Small intestine (tissue), 7 donors: ENCODE measurements at regions not wholly inside any gene's neighbourhood (a gene's known extent, or its start where the extent isn't known, plus 50 kb on each side); places are given as distances from the start of the nearest gene placed in this dataset.

Experiments used
- DNase-seq, 2 donors: peaks; one replicate each; pipeline versions ENCODE4 v3.0.0 to v3.0.0-alpha.2; 2013
- FAIRE-seq: peaks from 2 replicates; lab custom pipeline; 2012; peaks lifted over from hg19 to GRCh38; lab: Jason Lieb, UNC
- H3K27ac ChIP-seq, 3 donors: one replicate each; pipeline ENCODE4 v1.5.1; 2013; ENCODE audit warnings: low read length in 2 of 3, mild to moderate bottlenecking in 2 of 3, control low read depth in 1 of 3, inconsistent platforms in 1 of 3, low read depth in 1 of 3, moderate library complexity in 1 of 3
- H3K27me3 ChIP-seq, 3 donors: one replicate each; pipeline ENCODE4 v1.6.1; 2013; ENCODE audit warnings: low read length in 3 of 3, inconsistent platforms in 1 of 3; ENCODE audit not compliant: control insufficient read depth in 3 of 3, insufficient read depth in 3 of 3
- H3K36me3 ChIP-seq, 3 donors: one replicate each; pipeline ENCODE4 v1.6.1; 2013; ENCODE audit warnings: low read length in 3 of 3, inconsistent platforms in 1 of 3, low read depth in 1 of 3, mild to moderate bottlenecking in 1 of 3, moderate library complexity in 1 of 3; ENCODE audit not compliant: control insufficient read depth in 3 of 3, insufficient read depth in 2 of 3
- H3K4me1 ChIP-seq, 3 donors: one replicate each; pipeline ENCODE4 v1.6.1; 2013; ENCODE audit warnings: low read length in 2 of 3, inconsistent platforms in 1 of 3, low read depth in 1 of 3, mild to moderate bottlenecking in 1 of 3, moderate library complexity in 1 of 3; ENCODE audit not compliant: control insufficient read depth in 3 of 3, insufficient read depth in 2 of 3
- H3K4me3 ChIP-seq, 3 donors: one replicate each; pipeline ENCODE4 v1.5.1; 2013; ENCODE audit warnings: low read length in 3 of 3, control low read depth in 1 of 3, inconsistent platforms in 1 of 3, low read depth in 1 of 3, mild to moderate bottlenecking in 1 of 3, moderate library complexity in 1 of 3
- H3K9me3 ChIP-seq, 2 donors: one replicate each; pipeline ENCODE4 v1.6.1; 2013; ENCODE audit warnings: low read depth in 1 of 2, low read length in 1 of 2; ENCODE audit not compliant: control insufficient read depth in 2 of 2, insufficient read depth in 1 of 2
- WGBS, 3 donors: extraction: QIAGEN DNeasy Blood & Tissue Kit; methylation state at CpG; one replicate each; pipeline ENCODE4 v1.1.7; 2013; 5-methylcytosine and 5-hydroxymethylcytosine counted together
- donor health status: healthy with polysubstance abuse.
- donor health status: control.
- donor health status: control.
- donor health status: Bipolar disorder and iron deficiency.
- donor health status: healthy.

GRCh38 chr18:40415176-40415791 lies 1539.8 kb upstream of the PIK3C3 start:
- Histone ChIP-seq H3K9me3 (no peaks in the 10 kb centered on the region), H3K27ac (no peak overlapping the region), H3K4me1 (no peaks in the 10 kb centered on the region), H3K27me3 (no peaks in the 10 kb centered on the region), H3K4me3 (no peak overlapping the region), H3K36me3 (no peaks in the 10 kb centered on the region)
- 36 to 49% (median 45%) methylated on average over 3 of the region's 3 CpGs for WGBS, 3 donors
- DNase-seq (no peak), FAIRE-seq (no peak)

- DNase-seq (no peak), FAIRE-seq (no peak)
- H3K27ac ChIP-seq, result no peak overlapping the region
- 39 to 47% (median 41%) methylated on average over 5 of the region's 5 CpGs for WGBS, 3 donors
- no peak overlapping the region for H3K4me3 ChIP-seq
- H3K27me3 ChIP-seq, result no peaks in the 10 kb centered on the region
- no peaks in the 10 kb centered on the region for H3K4me1 ChIP-seq
- H3K36me3 ChIP-seq, result no peaks in the 10 kb centered on the region
- no peaks in the 10 kb centered on the region for H3K9me3 ChIP-seq
These were observed 1540.8 kb upstream of the PIK3C3 start for GRCh38 chr18:40414155-40414754.

DNA sequence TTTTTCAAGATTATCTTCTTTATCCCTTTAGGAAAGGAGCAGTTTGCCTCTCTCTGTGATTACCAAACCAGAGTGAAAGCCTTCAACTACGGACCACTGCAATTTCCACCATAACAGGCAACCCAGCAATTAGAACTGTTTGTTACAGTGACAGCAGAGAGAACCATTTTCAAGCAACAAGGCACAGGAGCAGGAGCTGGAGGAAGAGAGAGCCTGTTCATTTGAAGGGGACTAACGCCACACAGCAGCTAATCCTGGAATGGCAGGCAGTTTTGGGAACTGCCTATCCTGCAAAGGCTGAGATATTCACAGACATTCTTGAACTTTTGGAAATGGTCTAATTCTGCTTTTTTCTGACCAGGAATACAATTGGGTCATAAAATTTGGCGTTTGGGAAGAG lies 1541.9 kb upstream of the PIK3C3 start:
- WGBS, 3 donors, result 13 to 36% (median 26%) methylated on average over 3 of the region's 3 CpGs
- peak in 1 of 2 donors; percentile 23 for DNase-seq
- H3K4me3 ChIP-seq, result no peak overlapping the region
- no peaks in the 10 kb centered on the region for H3K4me1 ChIP-seq
- no peaks in the 10 kb centered on the region for H3K36me3 ChIP-seq
- H3K27ac ChIP-seq, result no peak overlapping the region
- no peaks in the 10 kb centered on the region for H3K27me3 ChIP-seq
- FAIRE-seq, result no peak
- H3K9me3 ChIP-seq, result no peaks in the 10 kb centered on the region

- no peaks in the 10 kb centered on the region for H3K27me3 ChIP-seq
- no peaks in the 10 kb centered on the region for H3K9me3 ChIP-seq
- WGBS, 3 donors, result 40 to 67% (median 57%) methylated on average over 3 of the region's 3 CpGs
- H3K27ac ChIP-seq, result no peak overlapping the region
- no peak for FAIRE-seq
- H3K36me3 ChIP-seq, result no peaks in the 10 kb centered on the region
- no peak overlapping the region for H3K4me3 ChIP-seq
- no peak for DNase-seq
- no peaks in the 10 kb centered on the region for H3K4me1 ChIP-seq
These were observed 1542.6 kb upstream of the PIK3C3 start for GRCh38 chr18:40412410-40412809.

DNA sequence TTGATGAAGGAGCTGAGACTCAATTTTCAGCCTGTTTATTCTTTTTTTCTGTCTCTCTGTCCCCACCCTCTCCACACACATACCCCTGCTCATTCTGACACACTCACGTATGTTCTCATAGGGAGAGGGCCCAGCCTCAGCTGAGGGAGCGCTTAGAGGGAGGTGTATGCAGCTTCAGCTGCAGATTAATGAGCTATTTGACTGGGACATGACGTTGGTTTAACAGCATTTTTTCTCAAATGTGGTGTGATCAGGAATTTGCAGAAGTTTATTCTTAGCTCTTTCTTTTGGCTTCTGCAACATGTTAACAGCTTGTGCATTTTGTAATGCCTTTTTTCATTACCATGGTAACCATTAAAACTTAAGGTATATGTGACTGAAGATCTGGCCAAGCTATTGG lies 1547.1 kb upstream of the PIK3C3 start:
- H3K36me3 ChIP-seq, result no peaks in the 10 kb centered on the region
- H3K27me3 ChIP-seq, result no peaks in the 10 kb centered on the region
- no peak overlapping the region for H3K4me3 ChIP-seq
- DNase-seq (no peak), FAIRE-seq (no peak)
- no peaks in the 10 kb centered on the region for H3K9me3 ChIP-seq
- no peaks in the 10 kb centered on the region for H3K4me1 ChIP-seq
- no peak overlapping the region for H3K27ac ChIP-seq
- 37 to 40% (median 38%) methylated on average over 3 of the region's 3 CpGs for WGBS, 3 donors

DNA sequence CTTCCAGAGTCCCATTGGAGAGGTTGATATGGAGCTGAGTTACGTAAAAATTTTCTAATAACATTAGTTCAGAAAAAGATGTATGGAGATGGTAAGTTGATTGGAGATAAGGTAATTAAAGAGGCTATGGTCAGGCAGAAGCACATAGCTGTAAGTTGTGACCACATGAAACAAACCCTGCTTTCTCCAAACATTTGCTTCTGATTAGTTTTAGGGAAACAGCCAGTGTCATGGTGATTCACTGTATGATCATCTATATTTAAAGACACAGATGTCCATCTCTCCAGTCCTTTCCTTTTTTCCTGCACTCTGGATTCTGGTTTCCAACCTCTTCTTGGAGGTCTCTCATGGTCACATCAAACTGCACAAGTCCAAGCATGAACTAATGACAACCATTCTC lies 1550.8 kb upstream of the PIK3C3 start:
- H3K9me3 ChIP-seq, result no peaks in the 10 kb centered on the region
- DNase-seq (no peak), FAIRE-seq (no peak)
- no peaks in the 10 kb centered on the region for H3K36me3 ChIP-seq
- no peak overlapping the region for H3K4me3 ChIP-seq
- no peaks in the 10 kb centered on the region for H3K27me3 ChIP-seq
- no peaks in the 10 kb centered on the region for H3K4me1 ChIP-seq
- 84 to 92% (median 91%) methylated on average over 1 of the region's 1 CpG for WGBS, 3 donors
- no peak overlapping the region for H3K27ac ChIP-seq

DNA sequence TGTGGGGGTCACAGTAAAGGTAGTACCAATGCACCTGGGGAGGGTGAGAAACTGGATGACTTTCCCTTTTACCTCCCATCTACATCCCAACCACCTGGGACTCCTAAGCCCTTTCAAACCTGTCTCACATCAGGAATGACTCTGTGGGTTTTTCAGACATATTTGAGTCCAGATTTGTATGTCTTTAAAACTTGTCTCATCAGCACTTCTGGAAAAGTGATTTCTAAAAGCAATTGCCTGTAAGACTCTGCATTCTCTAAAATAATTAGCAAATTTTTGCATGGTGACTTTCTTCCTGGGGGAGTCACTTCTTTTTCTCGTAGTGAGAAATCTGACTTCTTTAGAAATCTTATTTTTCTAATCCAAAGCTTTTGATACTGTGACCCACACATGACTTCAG lies 1553.0 kb upstream of the PIK3C3 start:
- WGBS, 3 donors, result 60 to 74% (median 71%) methylated on average over 1 of the region's 1 CpG
- Histone ChIP-seq H3K36me3 (no peaks in the 10 kb centered on the region), H3K4me3 (no peak overlapping the region), H3K27ac (no peak overlapping the region), H3K27me3 (no peaks in the 10 kb centered on the region), H3K4me1 (no peaks in the 10 kb centered on the region), H3K9me3 (no peaks in the 10 kb centered on the region)
- DNase-seq (no peak), FAIRE-seq (no peak)

DNA sequence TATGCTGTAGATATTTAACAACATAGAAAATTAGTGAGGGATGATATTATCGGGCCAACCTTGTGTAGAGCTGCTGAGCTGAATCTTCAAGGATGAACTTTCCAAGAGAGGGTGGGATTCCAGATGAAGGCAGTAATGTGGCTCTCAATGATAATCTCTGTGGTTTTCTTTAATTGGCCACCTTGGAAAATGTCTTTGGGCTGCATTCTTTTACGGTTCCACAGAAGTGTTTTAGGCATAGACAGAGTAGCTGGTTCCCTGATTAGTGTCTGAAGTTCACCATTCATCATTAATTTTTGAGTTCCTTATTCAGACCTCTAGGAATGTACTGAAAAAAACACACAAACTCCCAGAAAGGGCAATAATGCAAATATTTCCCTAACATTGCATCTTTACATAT lies 1566.9 kb upstream of the PIK3C3 start:
- Histone ChIP-seq H3K9me3 (no peaks in the 10 kb centered on the region), H3K4me3 (no peak overlapping the region), H3K27ac (no peak overlapping the region), H3K27me3 (no peaks in the 10 kb centered on the region), H3K4me1 (no peaks in the 10 kb centered on the region), H3K36me3 (no peaks in the 10 kb centered on the region)
- 84 to 92% (median 90%) methylated on average over 2 of the region's 2 CpGs for WGBS, 3 donors
- DNase-seq (no peak), FAIRE-seq (no peak)
